ENCODE measurements at regions not wholly inside any gene's neighbourhood (a gene's known extent, or its start where the extent isn't known, plus 50 kb on each side); places are given as distances from the start of the nearest gene placed in this dataset.

GRCh38 chr13:109636736-109637135 lies 149.6 kb downstream of the IRS2 start:
- TF ChIP-seq CTCF (IDR thresholded peaks at IDR 0.05; ENCODE audit: borderline replicate concordance, extremely low read depth, low read length, poor library complexity, severe bottlenecking) = no peak
- no peak for TF ChIP-seq EZH2 (IDR thresholded peaks at IDR 0.05; ENCODE audit: borderline replicate concordance, low read depth, low read length, severe bottlenecking)

Measured in DND-41 (cell line).